Lower lobe of right lung (tissue), 2 donors: ENCODE measurements at regions not wholly inside any gene's neighbourhood (a gene's known extent, or its start where the extent isn't known, plus 50 kb on each side); places are given as distances from the start of the nearest gene placed in this dataset.

Experiments used
- ATAC-seq, 2 donors: fragments of 200-7000 bp; cut with Tn5 transposase; one replicate each; pipeline ENCODE4 v1.9.1; 2020 to 2022; ENCODE audit warnings: mild to moderate bottlenecking in 2 of 2, moderate library complexity in 2 of 2
- DNase-seq: peaks from one replicate; pipeline ENCODE4 v3.0.0-alpha.2; 2020
- H3K27ac ChIP-seq: fragments of 200-600 bp; one replicate; pipeline ENCODE4 v1.8.0; 2022
- H3K27me3 ChIP-seq: fragments of 200-600 bp; one replicate; pipeline ENCODE4 v1.8.0; 2022; ENCODE audit warnings: low read depth
- H3K36me3 ChIP-seq: fragments of 200-600 bp; one replicate; pipeline ENCODE4 v1.8.0; 2022; ENCODE audit warnings: mild to moderate bottlenecking
- H3K4me1 ChIP-seq: fragments of 200-600 bp; one replicate; pipeline ENCODE4 v1.8.0; 2022
- H3K4me3 ChIP-seq: fragments of 200-600 bp; one replicate; pipeline ENCODE4 v1.8.0; 2022; ENCODE audit warnings: mild to moderate bottlenecking
- H3K9me3 ChIP-seq: fragments of 200-600 bp; one replicate; pipeline ENCODE4 v1.8.0; 2022
- CTCF ChIP-seq: fragments of 200-600 bp; IDR thresholded peaks from one replicate; pipeline ENCODE4 v1.8.0; 2022; ENCODE audit warnings: antibody characterized with exemption, mild to moderate bottlenecking
- intact Hi-C: fragments of 100-400 bp; cut with DNase I; formaldehyde crosslinking; loops from one replicate; pipeline ENCODE4 v1.11.0; 2022
- donor health status: DM: no; HTN: yes; CAD: no; lungs with severe emphysema.

GRCh38 chr22:27099946-27100722 is 442.7 kb downstream of the MIAT start:
- no peak for ATAC-seq
- TF ChIP-seq CTCF: no peak
- DNase-seq: no peak
- Histone ChIP-seq H3K36me3 (no peaks in the 10 kb centered on the region), H3K4me1 (no peaks in the 10 kb centered on the region), H3K9me3 (no peaks in the 10 kb centered on the region), H3K4me3 (no peak overlapping the region), H3K27me3 (peaks cover 22% of the 10 kb centered on the region), H3K27ac (no peak overlapping the region)
- intact Hi-C loops: no loop called here

- TF ChIP-seq CTCF: no peak
- ATAC-seq: no peak
- no peak overlapping the region for H3K4me3 ChIP-seq
- H3K36me3 ChIP-seq: no peaks in the 10 kb centered on the region
- H3K4me1 ChIP-seq: no peaks in the 10 kb centered on the region
- H3K27me3 ChIP-seq: peaks cover 22% of the 10 kb centered on the region
- H3K27ac ChIP-seq: no peak overlapping the region
- DNase-seq: no peak
- no peaks in the 10 kb centered on the region for H3K9me3 ChIP-seq
- intact Hi-C loops: no loop called here
Observed at GRCh38 chr22:27100789-27101188, 443.4 kb downstream of the MIAT start.

GRCh38 chr22:27101288-27101687 is 443.9 kb downstream of the MIAT start:
- no peak overlapping the region for H3K27ac ChIP-seq
- no peak for TF ChIP-seq CTCF
- H3K27me3 ChIP-seq: peaks cover 22% of the 10 kb centered on the region
- H3K9me3 ChIP-seq: no peaks in the 10 kb centered on the region
- no peaks in the 10 kb centered on the region for H3K4me1 ChIP-seq
- intact Hi-C loops: no loop called here
- no peak for ATAC-seq
- no peaks in the 10 kb centered on the region for H3K36me3 ChIP-seq
- no peak for DNase-seq
- no peak overlapping the region for H3K4me3 ChIP-seq

DNA sequence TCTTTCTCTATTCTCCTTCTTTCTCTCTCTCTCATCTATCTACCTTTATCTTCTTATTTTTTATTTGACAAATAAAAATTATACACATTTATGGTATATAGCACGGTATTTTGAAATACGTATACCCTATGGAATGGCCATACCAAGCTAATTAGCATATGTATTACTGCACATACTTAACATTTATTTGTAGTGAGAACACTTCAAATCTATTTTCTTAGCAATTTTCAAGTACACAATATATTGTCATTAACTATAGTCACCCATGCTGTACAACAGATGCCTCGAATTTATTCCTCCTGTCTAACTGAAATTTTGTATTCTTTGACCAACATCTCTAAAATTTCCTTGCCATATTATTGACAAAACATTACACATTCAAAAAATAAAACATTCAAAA is 447.1 kb downstream of the MIAT start:
- no peaks in the 10 kb centered on the region for H3K36me3 ChIP-seq
- intact Hi-C loops: no loop called here
- H3K9me3 ChIP-seq: no peaks in the 10 kb centered on the region
- H3K27ac ChIP-seq: no peak overlapping the region
- H3K27me3 ChIP-seq: peaks cover 16% of the 10 kb centered on the region
- no peaks in the 10 kb centered on the region for H3K4me1 ChIP-seq
- ATAC-seq (no peak), DNase-seq (no peak)
- H3K4me3 ChIP-seq: no peak overlapping the region
- no peak for TF ChIP-seq CTCF

- Histone ChIP-seq H3K27ac (no peak overlapping the region), H3K4me1 (no peaks in the 10 kb centered on the region), H3K27me3 (peaks cover 7% of the 10 kb centered on the region), H3K36me3 (no peaks in the 10 kb centered on the region), H3K9me3 (no peaks in the 10 kb centered on the region), H3K4me3 (no peak overlapping the region)
- ATAC-seq: peak in 1 of 2 donors; percentile 66
- TF ChIP-seq CTCF: no peak
- intact Hi-C loops: no loop called here
- no peak for DNase-seq
Observed at GRCh38 chr22:27105142-27106025, 448.0 kb downstream of the MIAT start.
